GM04503 (cell line): ENCODE measurements at regions not wholly inside any gene's neighbourhood (a gene's known extent, or its start where the extent isn't known, plus 50 kb on each side); places are given as distances from the start of the nearest gene placed in this dataset.

Experiments
- DNase-seq: peaks from one replicate; pipeline ENCODE4 v3.0.0-alpha.2; 2012; ENCODE audit warnings: low read depth

DNA sequence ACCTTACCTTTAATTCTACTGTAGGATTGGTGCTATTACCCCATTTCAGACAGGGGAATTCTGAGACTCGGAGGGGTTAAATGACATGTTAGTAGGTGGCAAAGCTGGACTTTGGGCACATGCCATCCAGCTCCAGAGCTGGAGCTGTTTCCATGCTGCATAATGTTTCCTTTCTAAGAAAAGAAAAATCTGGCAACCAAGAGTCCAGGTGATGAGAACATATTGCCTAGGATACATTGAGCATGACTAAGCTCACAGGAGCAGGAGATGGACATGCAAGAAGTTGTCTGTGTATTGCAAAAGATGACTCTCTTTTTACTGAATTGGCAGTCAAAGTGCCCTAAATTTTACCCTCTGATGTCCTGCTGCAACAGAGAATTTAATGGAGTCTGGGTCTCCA, 150.8 kb upstream of the SYT13 start:
- no peak for DNase-seq

GRCh38 chr11:45436118-45436517, 150.0 kb upstream of the SYT13 start:
- DNase-seq, result no peak

DNA sequence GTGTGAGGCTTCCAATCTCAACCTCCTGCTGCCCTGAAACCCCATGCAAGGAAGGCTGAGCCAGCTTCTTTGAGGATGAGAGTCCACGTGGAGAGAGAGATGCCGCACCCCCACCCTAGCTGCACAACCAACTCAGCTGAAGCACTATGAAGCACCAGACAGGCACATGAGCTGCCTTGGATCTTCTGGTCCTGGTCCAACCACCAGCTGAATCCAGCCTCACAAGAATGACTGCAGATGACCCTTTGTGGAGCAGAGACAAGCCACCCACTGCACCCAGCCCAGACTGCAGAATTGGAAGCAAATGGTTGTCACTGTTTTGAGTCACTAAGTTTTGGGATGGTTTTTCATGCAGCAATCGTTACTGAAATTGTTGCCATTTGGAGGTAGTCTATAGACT, 149.6 kb upstream of the SYT13 start:
- DNase-seq, result no peak

DNA sequence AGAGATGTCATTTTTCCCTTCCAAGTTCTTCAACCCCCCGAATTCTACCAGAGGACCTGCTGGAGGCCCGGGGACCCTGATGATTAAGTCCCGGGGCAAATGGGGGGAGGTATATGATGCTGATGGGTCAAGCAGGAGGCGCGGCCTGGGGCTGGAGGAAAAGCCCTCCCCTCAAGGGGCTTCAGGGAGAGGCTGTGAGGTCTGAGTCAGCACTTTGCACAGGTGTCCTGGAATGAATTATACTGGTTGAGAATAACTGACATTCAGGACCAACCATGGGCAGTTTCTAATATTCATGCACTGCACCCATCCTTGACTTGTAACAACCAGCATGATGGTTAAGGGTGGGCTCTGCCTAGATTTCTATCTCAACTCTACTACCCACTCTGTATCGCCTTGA, 146.8 kb upstream of the SYT13 start:
- no peak for DNase-seq

- DNase-seq, result no peak
Observed at GRCh38 chr11:45432100-45432499, 146.0 kb upstream of the SYT13 start.

- no peak for DNase-seq
Observed at GRCh38 chr11:45431046-45432018, 145.2 kb upstream of the SYT13 start.

GRCh38 chr11:45430361-45430760, 144.2 kb upstream of the SYT13 start:
- no peak for DNase-seq

- no peak for DNase-seq
Observed at GRCh38 chr11:45429719-45430118, 143.6 kb upstream of the SYT13 start.

DNA sequence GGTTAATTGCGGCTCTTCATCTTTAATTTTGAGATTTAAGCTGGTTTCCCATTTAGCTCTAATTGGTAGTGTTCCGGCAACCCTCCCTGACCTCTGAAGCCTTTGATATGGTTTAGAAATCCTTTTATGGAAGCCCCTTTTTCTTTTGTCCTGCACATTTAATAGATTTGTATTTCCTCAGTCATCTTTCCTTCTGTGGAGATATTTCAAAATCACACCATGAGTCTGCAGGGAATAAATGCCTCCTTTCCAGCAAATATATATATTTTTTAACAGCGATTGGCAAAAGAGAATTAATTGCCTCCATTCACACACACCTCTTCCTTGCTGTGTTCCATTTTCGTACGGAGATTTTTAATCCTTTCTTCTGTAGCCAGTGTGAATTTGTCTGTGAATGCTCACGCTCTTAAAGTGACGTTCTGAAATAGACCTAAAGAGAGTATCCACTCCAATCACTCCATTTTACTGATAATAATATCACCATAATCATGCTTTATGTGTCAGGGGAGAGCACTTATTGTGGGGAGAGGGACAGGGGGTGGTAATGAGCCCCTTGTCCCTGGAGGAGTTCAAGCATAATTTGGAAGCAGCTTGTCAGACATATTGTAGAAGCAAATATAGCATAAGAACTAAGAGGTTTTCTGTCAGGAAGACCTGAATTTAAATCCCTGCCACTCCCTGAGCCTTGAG, 142.5 kb upstream of the SYT13 start:
- no peak for DNase-seq

- no peak for DNase-seq
Observed at GRCh38 chr11:45428116-45428515, 142.0 kb upstream of the SYT13 start.

- no peak for DNase-seq
Observed at GRCh38 chr11:45424411-45425180, 138.5 kb upstream of the SYT13 start.

GRCh38 chr11:45423475-45424120, 137.5 kb upstream of the SYT13 start:
- DNase-seq, result no peak

GRCh38 chr11:45423036-45423435, 136.9 kb upstream of the SYT13 start:
- no peak for DNase-seq

DNA sequence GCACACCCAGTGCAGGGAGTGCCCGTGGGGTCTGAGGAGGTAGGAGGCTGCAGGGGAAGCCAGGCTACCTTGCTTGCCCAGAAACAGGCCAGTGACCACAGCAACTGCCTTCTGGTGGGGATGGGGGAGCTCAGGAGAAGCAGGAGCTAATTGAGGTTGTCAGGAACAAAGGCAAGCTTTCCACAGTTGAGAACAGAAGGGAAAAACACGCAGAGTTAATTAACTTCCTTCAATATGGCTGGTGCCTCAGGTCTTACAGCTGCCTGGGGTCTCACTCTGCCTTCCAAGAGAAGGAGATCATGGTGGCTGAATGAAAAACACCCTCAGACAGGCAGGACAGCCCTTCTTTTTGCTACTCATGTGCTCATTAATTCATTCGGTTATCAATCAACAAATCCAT, 127.9 kb upstream of the SYT13 start:
- no peak for DNase-seq

DNA sequence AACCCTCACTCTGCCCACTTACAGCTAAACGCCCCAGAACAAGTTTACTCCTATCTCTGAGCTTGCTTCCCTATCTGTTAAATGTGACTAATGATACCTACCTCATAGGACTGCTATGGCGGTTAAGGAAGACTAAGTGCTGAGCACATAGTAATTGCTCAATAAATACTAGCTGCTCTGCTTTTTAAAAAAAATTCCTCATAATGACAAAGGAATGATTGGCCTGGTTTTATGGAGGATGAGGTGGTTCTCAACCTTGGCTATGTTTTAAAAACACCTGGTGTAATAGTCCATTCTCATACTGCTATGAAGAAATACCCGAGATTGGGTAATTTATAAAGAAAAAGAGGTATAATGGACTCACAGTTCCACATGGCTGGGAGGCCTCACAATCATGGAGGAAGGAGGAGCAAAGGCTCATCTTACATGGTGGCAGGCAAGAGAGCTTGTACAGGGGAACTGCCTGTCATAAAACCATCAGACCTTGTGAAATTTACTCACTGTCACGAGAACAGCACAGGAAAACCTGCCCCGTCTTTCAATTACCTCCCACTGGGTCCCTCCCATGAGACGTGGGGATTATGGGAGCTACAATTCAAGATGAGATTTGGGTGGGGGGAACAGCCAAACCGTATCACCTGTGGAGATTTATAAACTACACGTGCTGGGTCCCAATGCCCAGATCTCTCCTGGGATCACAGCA, 127.2 kb upstream of the SYT13 start:
- no peak for DNase-seq

DNA sequence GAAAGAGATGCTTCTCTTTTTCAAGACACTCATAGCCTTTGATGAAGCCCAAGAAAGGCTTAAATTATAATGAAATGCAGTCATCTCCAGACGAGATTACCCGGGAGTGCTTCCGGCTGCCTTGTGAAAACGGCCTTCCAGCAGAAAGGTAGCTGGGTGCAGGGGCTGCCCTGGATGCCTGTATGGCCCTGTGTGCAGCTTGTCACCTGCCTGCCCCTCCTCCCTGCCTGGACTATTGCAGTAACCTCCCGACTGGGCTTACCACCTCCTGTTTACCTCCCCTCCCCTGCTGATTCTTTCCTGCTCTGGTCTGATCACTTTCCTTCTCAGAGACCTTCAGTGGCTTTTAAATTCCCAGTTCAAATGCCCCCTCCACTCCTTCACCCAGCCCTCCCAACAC, 126.4 kb upstream of the SYT13 start:
- DNase-seq, result no peak

DNA sequence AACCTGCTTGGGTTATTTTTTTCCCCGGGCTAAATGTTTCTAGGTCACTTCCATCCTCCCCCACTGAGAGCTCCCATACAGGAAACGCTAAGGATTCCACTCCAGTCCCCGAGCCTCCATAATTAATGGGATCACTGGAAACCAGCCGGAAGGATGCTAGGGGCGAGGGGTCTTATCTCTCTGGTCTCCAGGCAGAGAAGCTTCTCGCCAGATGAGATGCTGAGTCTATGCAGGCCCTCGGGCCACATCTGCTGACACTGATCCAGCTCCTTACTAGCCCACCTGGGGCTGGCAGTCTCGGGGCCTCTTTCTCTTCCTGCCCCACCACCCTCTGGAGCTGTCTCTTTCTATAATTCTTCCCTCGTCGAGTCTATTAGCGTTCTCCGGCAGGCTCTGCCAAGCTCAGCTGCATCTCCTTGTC, 125.9 kb upstream of the SYT13 start:
- no peak for DNase-seq

DNA sequence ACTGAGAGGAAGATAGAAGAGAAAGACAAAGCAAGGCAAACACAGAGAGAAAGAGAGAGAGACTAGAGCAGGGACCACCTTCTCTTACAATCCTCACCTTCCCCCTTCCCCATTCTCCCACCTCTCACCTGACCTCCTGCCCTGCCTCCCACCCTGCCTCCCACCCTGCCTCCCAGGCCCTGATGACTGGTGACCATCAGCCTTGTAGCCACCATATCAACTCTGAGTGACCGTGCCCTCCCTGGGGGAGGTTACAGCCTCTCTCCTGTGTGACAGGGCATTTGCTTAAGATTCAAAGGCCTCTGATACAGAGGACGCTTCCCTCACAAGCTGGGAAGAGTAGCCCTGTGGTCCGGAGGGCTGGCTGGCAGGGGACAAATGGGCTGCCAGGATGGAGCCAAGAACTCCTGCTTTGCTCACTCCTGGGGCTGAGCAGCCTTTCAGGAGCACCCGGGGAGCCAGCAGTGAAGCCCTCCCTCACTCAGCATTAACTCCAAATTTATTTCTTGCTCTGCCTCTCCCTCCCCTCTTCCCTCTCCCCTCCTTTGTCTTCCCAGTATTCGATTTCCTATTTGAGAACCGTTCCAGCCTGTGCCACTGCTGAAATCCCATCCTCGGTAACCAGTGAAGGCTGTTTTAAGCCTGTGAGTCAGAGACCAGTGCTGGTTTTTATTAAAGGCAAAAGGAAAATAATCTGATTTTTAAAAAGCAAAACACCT, 125.2 kb upstream of the SYT13 start:
- no peak for DNase-seq

DNA sequence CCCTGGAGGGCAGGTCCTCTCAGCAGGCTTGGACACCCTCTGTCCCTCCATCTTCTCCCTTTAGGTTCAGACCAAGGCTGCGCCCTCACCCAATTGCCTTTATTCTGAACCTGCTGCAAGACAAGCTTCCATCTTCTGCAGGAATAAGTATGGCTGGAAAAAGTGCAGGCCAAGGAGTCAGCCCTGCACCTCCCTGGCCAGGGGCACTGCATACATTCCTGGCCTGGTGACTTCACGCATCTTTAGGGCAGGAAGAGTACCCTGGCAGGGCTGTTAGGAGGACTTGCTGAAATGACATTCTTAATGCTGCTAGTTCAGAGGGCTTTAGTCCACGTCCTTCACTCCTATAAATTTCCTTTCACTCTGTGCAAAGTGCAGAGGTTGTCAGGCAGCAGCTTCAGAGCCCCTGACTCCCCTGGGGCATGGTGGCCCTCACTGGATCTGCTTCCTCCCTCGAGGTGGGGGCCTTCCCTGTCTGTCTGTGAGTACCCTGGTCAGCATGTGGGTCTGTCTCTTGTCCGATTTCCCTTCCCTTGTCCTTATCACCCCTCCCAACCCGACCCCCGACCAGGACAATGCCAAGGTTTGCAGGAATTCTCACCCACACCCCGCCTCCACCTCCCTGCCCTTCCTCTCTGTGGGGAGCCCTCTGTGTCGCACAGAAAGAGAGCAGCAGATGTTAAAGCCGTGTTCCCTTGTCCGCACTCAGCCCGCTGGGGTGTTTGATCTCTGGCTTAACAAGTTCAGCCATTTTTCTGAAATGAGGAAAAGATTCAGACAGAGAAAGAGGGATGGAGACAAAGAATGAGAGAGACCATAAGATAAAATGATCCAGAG, 124.5 kb upstream of the SYT13 start:
- no peak for DNase-seq

GRCh38 chr11:45409587-45409986, 123.4 kb upstream of the SYT13 start:
- DNase-seq, result no peak
